SK-N-SH (cell line): ENCODE measurements at regions not wholly inside any gene's neighbourhood (a gene's known extent, or its start where the extent isn't known, plus 50 kb on each side); places are given as distances from the start of the nearest gene placed in this dataset.

ENCODE experiments used
- CTCF ChIA-PET: fragments of 300-600, 350-600 bp; formaldehyde crosslinking; extraction: SDS; loops from one replicate; lab custom pipeline; 2021; lab: Yijun Ruan, JAX
- POLR2A ChIA-PET: fragments of 350-600 bp; sonication (Branson Sonifier 250); formaldehyde crosslinking; extraction: SDS; loops from one replicate; lab custom pipeline; 2020; ENCODE audit warnings: antibody characterized with exemption, inconsistent platforms; lab: Yijun Ruan, JAX
- DNase-seq: peaks from one replicate; pipeline ENCODE4 v3.0.0; 2012
- H2AFZ ChIP-seq: fragments of 200-600 bp; sonication (generic); 2 replicates; pipeline ENCODE4 v1.8.1; 2016; ENCODE audit warnings: antibody characterized with exemption, mild to moderate bottlenecking, low read depth
- H3F3A ChIP-seq: fragments of 200-600 bp; sonication (generic); replicated peaks from 2 replicates; pipeline ENCODE3; 2016; ENCODE audit warnings: antibody characterized with exemption, mild to moderate bottlenecking; ENCODE audit not compliant: insufficient read depth
- H3K27ac ChIP-seq, 2 experiments: fragments of 200-500 bp in 1 of 2; fragments of 200-600 bp in 1 of 2; sonication (Bioruptor generic) in 1 of 2; sonication (generic), shearing (Covaris generic) in 1 of 2; 2 replicates each; pipeline versions ENCODE4 v1.5.1 to v1.6.1; 2014 to 2016; ENCODE audit warnings: low read depth in 2 of 2, inconsistent platforms in 1 of 2, low read length in 1 of 2, mild to moderate bottlenecking in 1 of 2, mixed read lengths in 1 of 2
- H3K27me3 ChIP-seq: fragments of 200-600 bp; sonication (generic), shearing (Covaris generic); 2 replicates; pipeline ENCODE4 v1.6.1; 2016; ENCODE audit warnings: mixed run types; ENCODE audit not compliant: insufficient read depth
- H3K36me3 ChIP-seq, 2 experiments: fragments of 200-500 bp in 1 of 2; fragments of 200-600 bp in 1 of 2; sonication (Bioruptor generic) in 1 of 2; sonication (generic) in 1 of 2; replicated peaks in 1 of 2; 2 replicates each; pipeline versions ENCODE3 to v1.5.1; 2014 to 2016; ENCODE audit warnings: low read length in 1 of 2, mild to moderate bottlenecking in 1 of 2; ENCODE audit not compliant: insufficient read depth in 2 of 2, control insufficient read depth in 1 of 2
- H3K4me1 ChIP-seq, 2 experiments: fragments of 200-500 bp in 1 of 2; fragments of 200-600 bp in 1 of 2; sonication (Bioruptor generic) in 1 of 2; sonication (generic), shearing (Covaris generic) in 1 of 2; 2 replicates each; pipeline versions ENCODE4 v1.5.1 to v1.6.1; 2014 to 2016; ENCODE audit warnings: low read depth in 1 of 2, low read length in 1 of 2, mixed run types in 1 of 2; ENCODE audit not compliant: insufficient read depth in 2 of 2, control insufficient read depth in 1 of 2
- H3K4me2 ChIP-seq: fragments of 200-600 bp; sonication (generic), shearing (Covaris generic); 2 replicates; pipeline ENCODE4 v1.6.1; 2017; ENCODE audit warnings: mixed run types
- H3K4me3 ChIP-seq, 2 experiments: fragments of 200-500 bp in 1 of 2; fragments of 200-600 bp in 1 of 2; sonication (Bioruptor generic) in 1 of 2; sonication (generic), shearing (Covaris generic) in 1 of 2; 2 replicates each; pipeline versions ENCODE4 v1.5.1 to v1.8.1; 2014 to 2016; ENCODE audit warnings: low read depth in 2 of 2, inconsistent platforms in 1 of 2, low read length in 1 of 2, mild to moderate bottlenecking in 1 of 2, mixed read lengths in 1 of 2, moderate library complexity in 1 of 2
- H3K79me2 ChIP-seq: fragments of 200-600 bp; sonication (generic); 2 replicates; pipeline ENCODE4 v1.8.1; 2017; ENCODE audit warnings: mild to moderate bottlenecking; ENCODE audit not compliant: insufficient read depth
- H3K9ac ChIP-seq: fragments of 200-600 bp; sonication (generic); 2 replicates; pipeline ENCODE4 v1.6.1; 2017; ENCODE audit warnings: mixed run types
- H3K9me2 ChIP-seq: fragments of 200-600 bp; sonication (generic); 2 replicates; pipeline ENCODE4 v1.6.1; 2017; ENCODE audit warnings: mixed run types
- H3K9me3 ChIP-seq: fragments of 200-600 bp; sonication (generic); 2 replicates; pipeline ENCODE4 v1.6.1; 2017; ENCODE audit warnings: mixed run types, mild to moderate bottlenecking, moderate library complexity
- H4K20me1 ChIP-seq: fragments of 200-600 bp; sonication (generic); 2 replicates; pipeline ENCODE4 v1.6.1; 2017; ENCODE audit warnings: mild to moderate bottlenecking, mixed run types; ENCODE audit not compliant: insufficient read depth
- ELF1 ChIP-seq: IDR thresholded peaks from 2 replicates; pipeline ENCODE4 v1.4.0; 2012
- EP300 ChIP-seq, 2 experiments: IDR thresholded peaks; 2 replicates each; pipeline versions ENCODE4 v1.4.0 to v1.6.1; 2012; ENCODE audit warnings: borderline replicate concordance in 1 of 2, low read depth in 1 of 2, low read length in 1 of 2
- EZH2phosphoT487 ChIP-seq: fragments of 200-600 bp; sonication (generic); IDR thresholded peaks from 2 replicates; pipeline ENCODE4 v1.6.1; 2017; ENCODE audit warnings: low read depth, mixed run types, mild to moderate bottlenecking, antibody characterized with exemption, moderate library complexity, borderline replicate concordance
- FOSL2 ChIP-seq: IDR thresholded peaks from 2 replicates; pipeline ENCODE4 v1.4.0; 2012; ENCODE audit warnings: low read depth, mild to moderate bottlenecking, moderate library complexity, borderline replicate concordance
- FOXM1 ChIP-seq: IDR thresholded peaks from 2 replicates; pipeline ENCODE4 v1.4.0; 2012; ENCODE audit warnings: low read depth, mild to moderate bottlenecking
- GABPA ChIP-seq: IDR thresholded peaks from 2 replicates; pipeline ENCODE4 v1.4.0; 2012; ENCODE audit warnings: low read depth, mild to moderate bottlenecking
- NRF1 ChIP-seq: IDR thresholded peaks from 2 replicates; pipeline ENCODE4 v1.6.1; 2012; ENCODE audit warnings: low read depth, mild to moderate bottlenecking, low read length
- RAD21 ChIP-seq: IDR thresholded peaks from 2 replicates; pipeline ENCODE4 v1.6.1; 2012; ENCODE audit warnings: mild to moderate bottlenecking, low read length
- RCOR1 ChIP-seq: fragments of 150-350 bp; IDR thresholded peaks from 2 replicates; pipeline ENCODE4 v1.6.1; 2017; ENCODE audit warnings: antibody characterized with exemption, low read length
- RXRA ChIP-seq: IDR thresholded peaks from 2 replicates; pipeline ENCODE4 v1.4.0; 2012; ENCODE audit warnings: low read depth, mild to moderate bottlenecking, borderline replicate concordance
- TAF1 ChIP-seq: IDR thresholded peaks from 2 replicates; pipeline ENCODE4 v1.6.1; 2012; ENCODE audit warnings: low read depth, mild to moderate bottlenecking, low read length, moderate library complexity, borderline replicate concordance
- TEAD4 ChIP-seq: IDR thresholded peaks from 2 replicates; pipeline ENCODE4 v1.4.0; 2012; ENCODE audit warnings: mild to moderate bottlenecking, borderline replicate concordance; ENCODE audit not compliant: insufficient read depth
- YY1 ChIP-seq: IDR thresholded peaks from 2 replicates; pipeline ENCODE4 v1.4.0; 2012; ENCODE audit warnings: low read depth, mild to moderate bottlenecking
- WGBS: methylation state at CpG from one replicate; pipeline ENCODE4 v1.1.6; 2017; ENCODE audit warnings: low lambda C conversion rate; 5-methylcytosine and 5-hydroxymethylcytosine counted together
- TF ChIP-seq, protein P1 (sequence below): IDR thresholded peaks from 2 replicates; pipeline ENCODE4; 2012
- TF ChIP-seq, protein P2 (sequence below): fragments of 150-350 bp; IDR thresholded peaks from 2 replicates; pipeline ENCODE4 v1.6.1; 2017; ENCODE audit warnings: antibody characterized with exemption, low read length, low read depth, borderline replicate concordance
- TF ChIP-seq, protein P3 (sequence below): IDR thresholded peaks from 2 replicates; pipeline ENCODE4 v1.4.0; 2012; ENCODE audit warnings: low read depth, borderline replicate concordance
- TF ChIP-seq, protein P4 (sequence below): IDR thresholded peaks from 2 replicates; pipeline ENCODE4 v1.4.0; 2012; ENCODE audit warnings: low read depth, borderline replicate concordance
- TF ChIP-seq, protein P5 (sequence below): fragments of 150-350 bp; IDR thresholded peaks from 2 replicates; pipeline ENCODE4 v1.6.1; 2016; ENCODE audit warnings: mild to moderate bottlenecking, low read depth, low read length
- TF ChIP-seq, protein P6 (sequence below): fragments of 200-600 bp; sonication (generic); IDR thresholded peaks from 2 replicates; pipeline ENCODE4 v1.6.1; 2017; ENCODE audit warnings: antibody characterized with exemption, mild to moderate bottlenecking, moderate library complexity
- TF ChIP-seq, protein P7 (sequence below): IDR thresholded peaks from 2 replicates; pipeline ENCODE4 v1.6.1; 2012; ENCODE audit warnings: mild to moderate bottlenecking, low read depth, low read length, moderate library complexity

DNA sequence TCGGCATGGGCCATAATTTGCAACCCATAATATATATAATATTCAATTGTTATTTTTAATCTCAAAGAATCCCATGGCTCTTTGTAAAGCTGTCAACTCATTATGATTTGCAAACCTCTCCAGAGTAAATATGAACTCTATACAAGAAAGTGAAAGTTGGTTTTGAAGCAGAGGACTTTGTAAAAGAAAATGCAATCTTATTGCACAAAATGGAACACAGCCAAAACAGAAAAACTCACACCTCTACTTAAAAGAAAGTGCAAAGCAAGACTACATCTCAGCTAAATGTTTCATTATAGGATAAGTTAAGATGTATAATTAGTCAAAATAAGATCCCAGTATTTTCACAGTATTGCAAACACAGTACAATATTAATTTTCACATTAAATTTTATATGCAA is 111.2 kb upstream of the FLRT2 start (continued):
- TF ChIP-seq, protein P1, sequence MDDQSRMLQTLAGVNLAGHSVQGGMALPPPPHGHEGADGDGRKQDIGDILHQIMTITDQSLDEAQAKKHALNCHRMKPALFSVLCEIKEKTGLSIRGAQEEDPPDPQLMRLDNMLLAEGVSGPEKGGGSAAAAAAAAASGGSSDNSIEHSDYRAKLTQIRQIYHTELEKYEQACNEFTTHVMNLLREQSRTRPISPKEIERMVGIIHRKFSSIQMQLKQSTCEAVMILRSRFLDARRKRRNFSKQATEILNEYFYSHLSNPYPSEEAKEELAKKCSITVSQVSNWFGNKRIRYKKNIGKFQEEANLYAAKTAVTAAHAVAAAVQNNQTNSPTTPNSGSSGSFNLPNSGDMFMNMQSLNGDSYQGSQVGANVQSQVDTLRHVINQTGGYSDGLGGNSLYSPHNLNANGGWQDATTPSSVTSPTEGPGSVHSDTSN = no peak

DNA sequence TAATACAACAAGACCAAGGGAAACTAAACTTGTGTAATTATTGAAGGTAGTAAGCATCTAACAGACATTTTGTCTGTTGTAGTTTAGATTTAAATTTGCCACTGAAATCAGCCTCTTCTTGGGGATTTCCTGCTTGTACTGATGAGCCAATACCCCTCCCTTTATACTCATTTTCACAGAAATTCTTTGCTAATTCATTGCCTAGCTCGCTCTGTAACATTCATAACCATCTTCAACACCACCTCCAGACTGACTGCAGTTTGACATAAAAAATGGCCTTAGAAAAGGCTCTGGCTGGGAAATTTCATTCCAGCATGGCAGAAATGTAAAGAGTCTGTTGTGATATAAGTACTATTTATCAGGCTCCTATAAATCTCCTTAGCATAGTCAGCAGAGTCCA is 109.7 kb upstream of the FLRT2 start:
- POLR2A ChIA-PET = no interaction called here
- no peak for DNase-seq
- Histone ChIP-seq H3K4me2 (no peak overlapping the region), H3K4me1 (peaks cover 0 to 24% of the 10 kb centered on the region in 2 experiments; a peak in 2 of 4 replicates), H2AFZ (no peak overlapping the region), H3K4me3 (no peak overlapping the region), H3K9ac (no peak overlapping the region), H3K9me2 (no peaks in the 10 kb centered on the region), H3K36me3 (no peaks in the 10 kb centered on the region), H4K20me1 (no peaks in the 10 kb centered on the region), H3K79me2 (no peaks in the 10 kb centered on the region; the same call in 1 of the 2 replicates), H3K27ac (no peak overlapping the region), H3K27me3 (no peaks in the 10 kb centered on the region), H3K9me3 (no peaks in the 10 kb centered on the region), H3F3A (peaks cover 18% of the 10 kb centered on the region)
- no peak for TF ChIP-seq YY1
- no peak for TF ChIP-seq RCOR1
- TF ChIP-seq TEAD4 = no peak
- TF ChIP-seq, protein P2, sequence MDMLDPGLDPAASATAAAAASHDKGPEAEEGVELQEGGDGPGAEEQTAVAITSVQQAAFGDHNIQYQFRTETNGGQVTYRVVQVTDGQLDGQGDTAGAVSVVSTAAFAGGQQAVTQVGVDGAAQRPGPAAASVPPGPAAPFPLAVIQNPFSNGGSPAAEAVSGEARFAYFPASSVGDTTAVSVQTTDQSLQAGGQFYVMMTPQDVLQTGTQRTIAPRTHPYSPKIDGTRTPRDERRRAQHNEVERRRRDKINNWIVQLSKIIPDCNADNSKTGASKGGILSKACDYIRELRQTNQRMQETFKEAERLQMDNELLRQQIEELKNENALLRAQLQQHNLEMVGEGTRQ = no peak
- TF ChIP-seq, protein P3, sequence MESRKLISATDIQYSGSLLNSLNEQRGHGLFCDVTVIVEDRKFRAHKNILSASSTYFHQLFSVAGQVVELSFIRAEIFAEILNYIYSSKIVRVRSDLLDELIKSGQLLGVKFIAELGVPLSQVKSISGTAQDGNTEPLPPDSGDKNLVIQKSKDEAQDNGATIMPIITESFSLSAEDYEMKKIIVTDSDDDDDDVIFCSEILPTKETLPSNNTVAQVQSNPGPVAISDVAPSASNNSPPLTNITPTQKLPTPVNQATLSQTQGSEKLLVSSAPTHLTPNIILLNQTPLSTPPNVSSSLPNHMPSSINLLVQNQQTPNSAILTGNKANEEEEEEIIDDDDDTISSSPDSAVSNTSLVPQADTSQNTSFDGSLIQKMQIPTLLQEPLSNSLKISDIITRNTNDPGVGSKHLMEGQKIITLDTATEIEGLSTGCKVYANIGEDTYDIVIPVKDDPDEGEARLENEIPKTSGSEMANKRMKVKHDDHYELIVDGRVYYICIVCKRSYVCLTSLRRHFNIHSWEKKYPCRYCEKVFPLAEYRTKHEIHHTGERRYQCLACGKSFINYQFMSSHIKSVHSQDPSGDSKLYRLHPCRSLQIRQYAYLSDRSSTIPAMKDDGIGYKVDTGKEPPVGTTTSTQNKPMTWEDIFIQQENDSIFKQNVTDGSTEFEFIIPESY = no peak
- TF ChIP-seq, protein P4, sequence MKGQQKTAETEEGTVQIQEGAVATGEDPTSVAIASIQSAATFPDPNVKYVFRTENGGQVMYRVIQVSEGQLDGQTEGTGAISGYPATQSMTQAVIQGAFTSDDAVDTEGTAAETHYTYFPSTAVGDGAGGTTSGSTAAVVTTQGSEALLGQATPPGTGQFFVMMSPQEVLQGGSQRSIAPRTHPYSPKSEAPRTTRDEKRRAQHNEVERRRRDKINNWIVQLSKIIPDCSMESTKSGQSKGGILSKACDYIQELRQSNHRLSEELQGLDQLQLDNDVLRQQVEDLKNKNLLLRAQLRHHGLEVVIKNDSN = no peak
- TF ChIP-seq, protein P5, sequence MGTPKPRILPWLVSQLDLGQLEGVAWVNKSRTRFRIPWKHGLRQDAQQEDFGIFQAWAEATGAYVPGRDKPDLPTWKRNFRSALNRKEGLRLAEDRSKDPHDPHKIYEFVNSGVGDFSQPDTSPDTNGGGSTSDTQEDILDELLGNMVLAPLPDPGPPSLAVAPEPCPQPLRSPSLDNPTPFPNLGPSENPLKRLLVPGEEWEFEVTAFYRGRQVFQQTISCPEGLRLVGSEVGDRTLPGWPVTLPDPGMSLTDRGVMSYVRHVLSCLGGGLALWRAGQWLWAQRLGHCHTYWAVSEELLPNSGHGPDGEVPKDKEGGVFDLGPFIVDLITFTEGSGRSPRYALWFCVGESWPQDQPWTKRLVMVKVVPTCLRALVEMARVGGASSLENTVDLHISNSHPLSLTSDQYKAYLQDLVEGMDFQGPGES = no peak
- TF ChIP-seq, protein P6, sequence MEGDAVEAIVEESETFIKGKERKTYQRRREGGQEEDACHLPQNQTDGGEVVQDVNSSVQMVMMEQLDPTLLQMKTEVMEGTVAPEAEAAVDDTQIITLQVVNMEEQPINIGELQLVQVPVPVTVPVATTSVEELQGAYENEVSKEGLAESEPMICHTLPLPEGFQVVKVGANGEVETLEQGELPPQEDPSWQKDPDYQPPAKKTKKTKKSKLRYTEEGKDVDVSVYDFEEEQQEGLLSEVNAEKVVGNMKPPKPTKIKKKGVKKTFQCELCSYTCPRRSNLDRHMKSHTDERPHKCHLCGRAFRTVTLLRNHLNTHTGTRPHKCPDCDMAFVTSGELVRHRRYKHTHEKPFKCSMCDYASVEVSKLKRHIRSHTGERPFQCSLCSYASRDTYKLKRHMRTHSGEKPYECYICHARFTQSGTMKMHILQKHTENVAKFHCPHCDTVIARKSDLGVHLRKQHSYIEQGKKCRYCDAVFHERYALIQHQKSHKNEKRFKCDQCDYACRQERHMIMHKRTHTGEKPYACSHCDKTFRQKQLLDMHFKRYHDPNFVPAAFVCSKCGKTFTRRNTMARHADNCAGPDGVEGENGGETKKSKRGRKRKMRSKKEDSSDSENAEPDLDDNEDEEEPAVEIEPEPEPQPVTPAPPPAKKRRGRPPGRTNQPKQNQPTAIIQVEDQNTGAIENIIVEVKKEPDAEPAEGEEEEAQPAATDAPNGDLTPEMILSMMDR = no peak
- TF ChIP-seq RXRA = no peak
- TF ChIP-seq ELF1 = no peak
- no peak for TF ChIP-seq RAD21
- no peak for TF ChIP-seq GABPA
- TF ChIP-seq, protein P7, sequence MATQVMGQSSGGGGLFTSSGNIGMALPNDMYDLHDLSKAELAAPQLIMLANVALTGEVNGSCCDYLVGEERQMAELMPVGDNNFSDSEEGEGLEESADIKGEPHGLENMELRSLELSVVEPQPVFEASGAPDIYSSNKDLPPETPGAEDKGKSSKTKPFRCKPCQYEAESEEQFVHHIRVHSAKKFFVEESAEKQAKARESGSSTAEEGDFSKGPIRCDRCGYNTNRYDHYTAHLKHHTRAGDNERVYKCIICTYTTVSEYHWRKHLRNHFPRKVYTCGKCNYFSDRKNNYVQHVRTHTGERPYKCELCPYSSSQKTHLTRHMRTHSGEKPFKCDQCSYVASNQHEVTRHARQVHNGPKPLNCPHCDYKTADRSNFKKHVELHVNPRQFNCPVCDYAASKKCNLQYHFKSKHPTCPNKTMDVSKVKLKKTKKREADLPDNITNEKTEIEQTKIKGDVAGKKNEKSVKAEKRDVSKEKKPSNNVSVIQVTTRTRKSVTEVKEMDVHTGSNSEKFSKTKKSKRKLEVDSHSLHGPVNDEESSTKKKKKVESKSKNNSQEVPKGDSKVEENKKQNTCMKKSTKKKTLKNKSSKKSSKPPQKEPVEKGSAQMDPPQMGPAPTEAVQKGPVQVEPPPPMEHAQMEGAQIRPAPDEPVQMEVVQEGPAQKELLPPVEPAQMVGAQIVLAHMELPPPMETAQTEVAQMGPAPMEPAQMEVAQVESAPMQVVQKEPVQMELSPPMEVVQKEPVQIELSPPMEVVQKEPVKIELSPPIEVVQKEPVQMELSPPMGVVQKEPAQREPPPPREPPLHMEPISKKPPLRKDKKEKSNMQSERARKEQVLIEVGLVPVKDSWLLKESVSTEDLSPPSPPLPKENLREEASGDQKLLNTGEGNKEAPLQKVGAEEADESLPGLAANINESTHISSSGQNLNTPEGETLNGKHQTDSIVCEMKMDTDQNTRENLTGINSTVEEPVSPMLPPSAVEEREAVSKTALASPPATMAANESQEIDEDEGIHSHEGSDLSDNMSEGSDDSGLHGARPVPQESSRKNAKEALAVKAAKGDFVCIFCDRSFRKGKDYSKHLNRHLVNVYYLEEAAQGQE = no peak
- TF ChIP-seq NRF1 = no peak
- TF ChIP-seq EP300 (IDR thresholded peaks at IDR 0.05; ENCODE audit: borderline replicate concordance in 1 of 2, low read depth in 1 of 2, low read length in 1 of 2) = no peak
- no peak for TF ChIP-seq FOXM1
- TF ChIP-seq FOSL2 = no peak
- TF ChIP-seq TAF1 = no peak
- no peak for TF ChIP-seq EZH2phosphoT487
- CTCF ChIA-PET = no interaction called here
- WGBS = 84% methylated on average over 1 of the region's 1 CpG
